GM04503 (cell line): ENCODE measurements at regions not wholly inside any gene's neighbourhood (a gene's known extent, or its start where the extent isn't known, plus 50 kb on each side); places are given as distances from the start of the nearest gene placed in this dataset.

Experiments used
- DNase-seq: peaks from one replicate; pipeline ENCODE4 v3.0.0-alpha.2; 2012; ENCODE audit warnings: low read depth

DNA sequence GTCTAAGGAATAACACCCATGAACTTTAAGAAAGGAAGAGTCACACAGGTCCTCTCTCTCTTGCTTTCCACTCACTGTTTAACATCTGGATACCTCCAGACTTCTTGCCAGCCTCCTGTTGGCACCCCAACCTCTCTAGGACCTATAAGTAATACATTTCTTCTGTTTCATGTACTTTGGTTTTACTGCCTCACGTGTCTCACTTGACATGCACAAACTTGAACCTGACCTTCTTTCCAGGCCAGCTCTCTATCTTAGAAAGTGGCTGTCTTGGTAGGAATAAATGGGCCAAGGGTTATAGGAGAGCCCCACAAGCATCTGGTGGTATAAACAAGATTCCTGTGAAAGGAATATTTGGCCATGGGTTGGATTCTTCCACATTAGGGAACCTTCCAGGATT lies 614.8 kb upstream of the AGA start:
- DNase-seq: no peak

DNA sequence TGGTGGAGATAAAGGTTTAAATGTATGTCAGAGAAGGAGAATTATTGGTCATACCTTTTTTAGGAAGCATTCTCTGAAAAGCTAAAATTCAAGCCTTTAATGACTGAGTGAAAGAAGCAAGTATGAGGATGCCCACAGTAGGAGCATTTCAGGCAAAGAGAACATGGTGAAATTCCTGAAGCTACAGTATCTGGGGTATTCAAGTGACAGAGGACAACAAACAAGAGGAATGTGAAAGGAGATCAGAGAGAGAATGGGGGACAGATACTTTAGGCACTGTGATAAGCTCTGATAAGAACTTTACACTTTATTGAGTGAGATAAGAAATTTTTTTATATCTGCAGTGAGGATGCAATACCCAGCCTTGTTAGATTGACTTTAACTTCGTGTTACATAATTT lies 621.3 kb upstream of the AGA start:
- no peak for DNase-seq

DNA sequence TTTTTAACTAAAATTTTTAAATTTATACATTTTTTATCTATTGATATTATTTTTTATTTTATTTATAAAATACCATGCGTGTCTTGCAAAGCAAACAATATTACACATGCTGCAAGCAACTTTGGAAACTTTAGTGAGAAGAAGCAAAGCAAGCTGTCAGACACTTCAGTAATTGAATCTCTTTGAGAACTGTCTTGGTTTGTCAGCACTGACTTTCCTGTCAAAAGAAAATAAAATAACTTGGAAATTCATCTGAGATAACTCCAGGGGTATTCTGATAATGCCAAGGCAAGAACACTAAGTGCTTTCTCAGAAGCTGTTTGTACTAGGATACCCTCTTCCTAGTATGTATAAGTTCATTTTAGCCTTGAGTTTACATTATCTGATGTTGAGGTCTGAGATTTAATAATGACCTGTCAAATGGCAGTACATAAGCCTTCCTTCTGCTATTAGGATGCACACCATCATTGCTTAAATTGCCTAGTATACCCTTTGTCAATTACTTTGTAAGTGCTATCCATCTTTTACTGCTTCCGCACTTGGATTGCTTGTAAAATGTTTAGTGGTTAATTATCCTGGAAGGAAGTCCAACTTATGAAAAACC lies 624.2 kb upstream of the AGA start:
- DNase-seq: no peak

DNA sequence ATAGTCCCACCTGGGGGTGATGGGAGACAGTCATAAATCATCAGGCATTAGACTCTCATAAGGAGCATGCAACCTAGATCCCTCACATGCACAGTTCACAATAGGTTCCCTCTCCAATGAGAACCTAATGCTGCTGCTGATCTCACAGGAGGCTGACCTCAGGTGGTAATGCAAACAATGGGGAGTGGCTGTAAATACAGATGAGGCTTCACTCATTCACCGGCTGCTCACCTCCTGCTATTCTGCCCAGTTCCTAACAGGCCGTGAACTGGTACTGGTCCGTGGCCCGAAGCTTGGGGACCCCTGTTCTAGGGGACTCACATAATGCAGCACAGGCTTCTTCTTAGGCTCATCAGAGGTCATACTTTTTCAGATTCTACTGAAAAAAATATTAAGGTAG lies 625.9 kb upstream of the AGA start:
- DNase-seq: no peak

DNA sequence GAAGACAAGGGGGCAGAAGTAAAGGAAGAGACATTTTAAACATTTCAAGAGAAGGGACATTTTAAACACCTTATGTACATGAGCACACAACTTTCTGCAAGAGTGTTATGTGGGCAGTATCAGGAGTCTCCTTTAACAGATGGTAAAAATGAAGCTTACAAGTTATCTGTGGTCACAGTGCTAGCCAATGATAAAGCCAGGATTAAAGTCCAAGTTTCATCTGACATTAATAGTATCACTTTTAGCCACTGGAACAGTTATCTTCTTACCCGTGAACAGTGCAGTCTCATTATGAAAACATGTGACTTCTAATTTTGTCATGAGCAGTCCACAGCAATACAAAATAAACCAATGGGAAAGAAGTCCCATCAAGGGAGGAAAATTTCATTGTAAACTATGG lies 627.9 kb upstream of the AGA start:
- no peak for DNase-seq

DNA sequence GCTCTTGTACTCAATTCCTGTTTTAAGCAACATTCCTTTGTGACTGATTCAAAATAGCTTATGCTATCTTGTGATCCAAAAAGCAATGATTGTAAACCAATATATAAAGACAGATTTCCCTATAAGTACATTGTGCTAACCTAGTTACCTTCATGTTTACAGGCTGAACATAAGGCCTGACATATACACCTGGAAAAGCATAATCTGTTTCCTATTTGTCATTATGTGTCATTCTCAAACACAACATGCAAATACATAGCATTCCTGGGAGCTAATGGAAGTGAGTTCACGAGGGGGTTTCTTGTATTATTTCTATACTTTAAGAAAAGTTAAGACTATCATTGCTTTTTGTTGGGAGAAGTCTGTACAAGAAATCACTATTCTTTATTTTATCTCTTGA lies 638.1 kb upstream of the AGA start:
- no peak for DNase-seq

DNA sequence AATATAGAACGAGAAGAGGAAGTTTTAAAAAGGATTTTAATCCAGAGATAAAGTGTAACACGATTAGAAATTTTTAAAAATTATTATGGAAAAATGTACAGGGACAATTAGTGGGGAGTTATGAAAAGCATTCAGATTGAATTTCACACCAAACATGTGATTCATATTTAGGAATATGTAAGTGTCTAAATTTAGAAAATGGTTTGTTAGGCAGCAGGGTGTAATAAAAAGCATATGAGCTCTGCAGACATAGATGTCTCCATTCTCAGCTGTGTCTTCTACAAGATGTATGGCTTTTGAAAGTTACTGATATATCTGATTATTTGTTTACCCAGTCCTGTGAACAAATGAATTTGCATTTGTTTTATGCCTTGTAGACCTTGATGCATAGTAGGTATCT lies 638.9 kb upstream of the AGA start:
- no peak for DNase-seq

DNA sequence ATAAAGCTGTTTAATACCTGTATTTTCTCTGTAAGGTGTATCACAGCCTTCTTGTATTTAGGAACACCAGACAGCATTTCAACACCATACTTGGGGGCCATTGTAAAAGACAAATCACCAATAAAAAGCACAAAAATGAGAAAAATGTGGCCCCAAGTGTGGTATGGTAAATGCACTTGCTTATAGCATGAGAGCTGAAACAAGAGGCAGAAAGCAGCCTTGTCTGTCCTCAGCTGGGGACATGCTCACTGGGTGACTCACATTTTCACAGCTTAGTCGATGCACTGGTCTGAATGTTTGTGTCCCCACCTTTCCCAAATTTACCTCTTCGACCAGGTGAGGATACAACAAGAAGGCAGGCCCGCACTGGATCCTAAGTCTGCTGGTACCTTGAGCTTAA lies 639.7 kb upstream of the AGA start:
- DNase-seq: no peak

DNA sequence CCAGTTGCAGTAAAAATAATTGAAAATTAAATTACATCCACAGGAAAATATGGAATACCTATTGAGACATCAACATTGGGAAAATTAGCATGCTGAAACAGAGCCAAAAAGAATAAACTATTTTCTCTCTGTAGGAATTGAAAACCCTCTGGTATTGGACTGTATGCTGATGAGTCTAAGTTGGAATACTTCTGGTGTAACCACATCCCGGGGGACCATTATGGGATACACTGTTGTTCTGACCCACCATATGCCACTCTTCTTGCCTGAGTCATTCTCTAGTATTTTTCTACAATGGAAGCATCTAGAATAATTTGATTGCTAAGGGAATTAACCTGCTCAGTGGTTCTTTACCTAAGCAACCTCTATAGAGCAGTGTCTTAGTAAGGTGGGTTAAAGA lies 640.7 kb upstream of the AGA start:
- no peak for DNase-seq

DNA sequence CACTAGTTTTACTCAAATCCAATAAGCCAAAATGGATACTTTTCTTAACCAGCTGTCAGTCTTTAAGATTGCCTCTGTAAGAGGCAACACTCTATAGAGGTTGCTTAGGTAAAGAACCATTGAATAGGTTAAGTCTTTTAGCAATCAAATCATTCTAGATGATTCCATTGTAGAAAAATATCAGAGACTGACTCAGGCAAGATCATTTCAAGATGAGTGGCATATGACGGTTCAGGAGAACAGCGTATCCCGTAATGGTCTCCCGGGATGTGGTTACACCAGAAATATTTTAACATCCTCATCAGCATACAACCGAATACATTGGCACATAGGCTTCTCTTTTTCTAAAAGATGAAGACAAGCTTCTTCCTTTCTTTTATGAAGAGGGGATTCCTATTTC lies 641.7 kb upstream of the AGA start:
- DNase-seq: no peak

DNA sequence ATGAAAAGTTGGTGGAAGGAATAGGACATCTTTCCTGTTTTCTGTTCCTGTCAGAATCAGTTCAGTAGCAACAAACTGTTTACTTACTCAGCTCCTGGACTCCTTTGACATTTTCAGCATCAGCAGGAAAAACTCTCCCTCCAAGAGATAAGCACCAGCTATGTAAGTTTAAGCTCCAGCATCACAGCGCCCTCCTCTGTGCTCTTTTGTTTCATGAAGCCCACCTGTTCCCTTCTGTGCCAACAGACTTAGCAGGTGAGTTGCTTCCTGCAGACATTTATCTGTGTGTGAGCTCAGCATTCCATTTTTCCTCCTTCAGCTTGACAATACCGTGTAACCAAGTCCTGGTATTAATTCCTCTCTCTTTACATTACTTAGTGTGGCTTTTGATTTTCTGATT lies 644.1 kb upstream of the AGA start:
- no peak for DNase-seq

DNA sequence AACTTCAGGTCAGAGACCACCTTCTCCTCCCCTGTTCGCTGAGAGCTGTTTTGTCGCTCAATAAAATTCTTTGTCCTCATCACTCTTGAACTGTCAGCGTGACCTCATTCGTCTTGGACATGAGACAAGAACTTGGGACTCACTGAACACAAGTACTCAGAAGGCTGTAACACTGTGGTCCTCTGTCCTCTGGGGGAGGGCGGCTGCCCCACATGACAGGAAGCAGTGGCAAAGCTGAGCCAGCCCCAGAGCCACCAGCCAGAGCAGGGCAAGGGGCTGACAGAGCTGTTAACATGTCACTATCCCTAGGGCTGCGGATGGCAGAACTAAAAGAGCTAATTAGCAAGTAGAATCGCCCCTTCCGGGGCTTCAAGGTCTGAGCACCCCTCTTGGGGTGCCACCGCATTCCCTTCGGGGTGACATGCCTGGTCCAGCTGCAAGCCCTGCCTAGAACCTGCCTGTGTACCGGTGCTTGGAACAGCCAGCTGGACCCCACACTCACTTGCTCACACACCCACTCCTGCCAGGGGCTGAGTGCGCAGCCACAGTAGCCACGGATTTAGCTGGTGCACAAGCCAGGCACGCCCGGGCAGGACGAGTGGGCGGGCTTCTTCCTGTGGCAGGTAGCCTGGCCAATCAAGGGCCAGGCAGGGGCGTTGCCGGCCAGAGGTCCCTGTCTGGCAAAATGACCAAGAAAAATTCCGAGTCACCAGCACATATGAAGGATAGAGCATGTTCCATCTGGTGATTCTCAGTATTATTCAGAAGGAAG lies 648.6 kb upstream of the AGA start:
- no peak for DNase-seq

DNA sequence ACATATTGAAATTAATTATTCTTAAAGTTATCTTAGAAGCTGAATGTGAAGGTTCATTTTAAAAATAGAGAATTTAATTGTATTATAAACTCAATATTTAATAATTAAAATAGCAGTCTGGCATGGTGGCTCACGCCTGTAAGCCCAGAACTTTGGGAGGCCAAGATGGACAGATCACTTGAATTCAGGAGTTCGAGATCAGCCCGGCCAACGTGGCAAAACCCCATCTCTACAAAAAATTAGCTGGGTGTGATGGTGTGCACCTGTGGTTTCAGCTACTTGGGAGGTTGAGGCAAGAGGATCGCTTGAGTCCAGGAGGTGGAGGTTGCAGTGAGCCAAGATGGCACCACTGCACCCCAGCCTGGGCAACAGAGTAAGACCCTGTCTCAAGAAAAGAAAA lies 659.9 kb upstream of the AGA start:
- DNase-seq: no peak

DNA sequence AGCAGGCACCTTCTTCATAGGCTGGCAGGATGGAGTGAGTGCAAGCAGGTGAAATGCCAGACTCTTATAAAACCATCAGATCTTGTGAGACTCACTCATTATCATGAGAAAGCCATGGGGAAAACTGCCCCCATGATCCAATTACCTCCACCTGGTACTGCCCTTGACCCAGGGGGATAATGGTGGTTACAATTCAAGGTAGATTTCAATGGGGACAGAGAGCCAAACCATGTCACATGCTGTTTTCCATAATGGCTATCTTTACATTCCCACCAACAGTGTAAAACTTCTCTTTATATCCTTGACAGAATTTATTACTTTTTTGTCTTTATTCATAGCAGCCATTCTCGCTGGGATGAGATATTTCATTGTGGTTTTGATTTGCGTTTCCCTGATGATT lies 663.0 kb upstream of the AGA start:
- no peak for DNase-seq

DNA sequence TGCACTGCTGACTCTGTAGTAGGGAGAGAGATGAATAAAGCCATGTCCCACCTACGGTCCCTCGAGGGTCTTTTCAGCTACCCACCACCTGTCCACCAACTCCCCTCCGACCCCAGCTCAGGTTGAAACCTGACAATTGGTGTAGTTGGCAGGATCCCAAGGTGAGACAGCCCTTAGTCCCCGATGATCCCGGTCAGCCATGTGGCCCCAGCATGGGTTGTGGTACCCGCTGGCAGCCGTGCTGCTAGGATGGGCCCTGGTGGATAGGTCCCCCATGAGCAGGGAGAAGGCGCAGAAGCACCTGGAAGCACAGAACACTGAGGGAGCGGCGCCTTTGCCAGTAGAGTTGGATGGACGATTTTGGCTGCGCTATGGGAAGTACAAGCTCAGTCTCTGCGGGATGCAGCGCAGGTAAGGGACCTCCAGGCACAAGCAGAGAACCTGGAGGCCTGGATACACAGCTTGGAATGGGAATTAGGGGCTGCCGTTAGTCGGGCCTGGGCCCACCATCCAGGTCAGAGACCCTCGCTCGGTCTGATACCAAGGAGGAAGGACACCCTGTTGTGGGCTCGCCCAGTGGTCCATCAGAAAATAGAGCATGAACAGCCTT lies 694.6 kb upstream of the AGA start:
- DNase-seq: no peak

DNA sequence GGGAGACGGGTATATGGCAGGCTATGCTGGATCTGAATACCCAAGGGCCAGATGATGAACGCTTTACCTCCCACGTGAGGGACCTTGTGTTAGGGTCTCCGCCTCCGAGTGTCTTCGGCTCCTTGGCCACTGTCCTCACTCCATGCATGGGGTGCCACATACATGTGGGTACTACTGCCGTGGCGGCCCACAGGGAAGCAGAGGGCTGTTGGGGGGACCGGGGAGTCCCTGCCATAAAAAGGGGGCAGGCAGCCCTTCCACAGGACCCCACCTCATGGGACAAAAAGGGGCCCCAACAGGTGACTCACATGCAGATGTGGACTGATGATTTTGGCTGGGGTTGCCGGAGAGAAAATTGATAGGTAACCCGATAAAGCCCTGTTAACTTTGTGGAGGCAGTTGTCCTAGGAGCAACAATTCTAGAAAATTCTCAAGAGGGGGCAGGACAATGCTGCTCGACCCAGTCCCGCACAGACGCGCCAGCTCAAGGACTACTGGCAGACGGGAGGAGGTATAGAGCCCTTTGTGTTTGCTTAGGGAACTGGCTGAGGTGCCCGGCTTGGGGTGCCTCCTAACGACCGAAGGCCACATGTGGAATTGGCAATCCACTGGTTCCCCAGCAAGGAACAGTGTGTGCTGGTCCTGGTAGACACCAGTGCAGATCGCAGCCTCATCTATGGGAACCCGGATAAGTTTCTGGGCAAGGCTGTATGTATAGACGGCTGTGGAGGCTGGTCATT lies 695.7 kb upstream of the AGA start:
- DNase-seq: no peak

DNA sequence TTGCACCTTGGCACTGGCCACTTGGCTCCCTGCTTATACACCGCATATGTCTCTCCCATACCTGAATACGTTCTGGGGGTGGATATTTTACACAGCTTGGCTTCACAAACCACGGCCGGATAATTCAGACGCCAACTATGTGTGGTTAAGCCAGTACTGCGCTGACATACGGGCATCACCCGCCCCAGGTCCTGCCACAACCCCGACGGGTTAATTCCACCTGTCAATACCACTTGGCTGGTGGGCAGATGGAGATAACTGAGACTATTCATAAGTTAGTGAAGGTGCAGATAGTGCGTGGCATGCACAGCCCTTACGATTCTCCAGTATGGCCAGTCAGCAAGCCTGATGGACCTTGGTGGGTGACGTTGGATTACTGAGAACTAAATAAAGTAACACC lies 696.3 kb upstream of the AGA start:
- no peak for DNase-seq

DNA sequence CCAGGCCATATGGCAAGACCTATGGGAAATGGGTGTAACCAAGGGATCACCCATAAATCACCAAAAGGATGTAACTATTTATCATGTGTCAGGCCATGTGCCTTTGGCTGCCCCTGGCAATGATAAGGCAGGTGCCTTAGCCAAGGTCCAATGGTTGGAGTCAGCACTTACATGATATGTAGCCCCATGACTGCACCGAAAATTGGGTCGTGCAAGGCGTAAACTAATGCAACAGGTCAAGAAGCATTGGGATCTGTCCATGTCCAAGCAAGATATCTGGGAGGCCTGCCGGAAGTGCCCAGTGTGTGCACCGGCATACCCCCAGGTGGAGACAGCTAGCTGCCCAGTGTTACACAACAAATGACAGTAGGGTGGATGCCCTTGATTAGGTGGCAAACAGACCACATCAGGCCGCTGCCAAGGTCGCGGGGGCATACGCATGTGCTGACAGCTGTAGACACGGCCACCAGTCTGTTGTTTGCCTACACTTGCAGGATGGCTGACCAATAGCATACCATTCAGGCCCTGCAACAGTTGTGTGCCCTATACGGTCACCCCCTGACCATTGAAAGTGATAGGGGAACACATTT lies 698.2 kb upstream of the AGA start:
- DNase-seq: no peak

DNA sequence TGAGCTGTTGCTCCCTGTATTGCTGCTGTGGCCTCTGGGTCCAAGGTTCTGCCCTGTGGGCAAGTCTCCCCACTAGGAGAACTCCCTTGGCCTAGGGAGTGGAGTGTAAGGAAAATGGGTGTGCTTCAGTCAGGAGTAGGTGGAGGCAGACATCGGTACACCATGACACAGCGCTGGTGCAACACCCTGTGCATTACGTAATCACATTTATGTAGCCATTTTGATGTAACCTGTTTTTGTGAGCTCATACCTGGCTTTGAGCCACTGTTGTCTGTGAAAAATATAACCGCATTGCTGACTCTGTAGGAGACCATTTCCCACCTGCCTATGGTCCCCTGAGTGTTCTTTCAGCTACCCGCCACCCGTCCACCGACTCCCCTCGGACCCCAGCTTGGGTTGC lies 700.5 kb upstream of the AGA start:
- no peak for DNase-seq

DNA sequence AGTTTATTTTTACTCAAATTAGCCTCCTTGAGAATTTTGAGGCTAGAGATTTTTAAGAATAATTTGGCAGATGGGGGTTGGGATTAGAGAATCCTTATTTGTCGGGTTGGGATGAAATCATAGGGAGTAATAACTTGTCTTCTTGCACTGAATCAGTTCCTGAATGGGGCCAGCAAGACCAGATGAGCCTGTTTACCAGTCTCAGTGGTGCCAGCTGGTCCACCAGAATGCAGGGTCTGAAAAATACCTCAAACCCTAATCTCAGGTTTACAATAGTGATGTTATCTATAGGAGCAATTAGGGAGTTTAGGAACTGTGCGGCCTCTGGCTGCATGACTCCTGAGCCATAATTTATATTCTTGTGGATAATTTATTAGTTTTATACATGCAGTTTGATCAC lies 705.9 kb upstream of the AGA start:
- DNase-seq: no peak

DNA sequence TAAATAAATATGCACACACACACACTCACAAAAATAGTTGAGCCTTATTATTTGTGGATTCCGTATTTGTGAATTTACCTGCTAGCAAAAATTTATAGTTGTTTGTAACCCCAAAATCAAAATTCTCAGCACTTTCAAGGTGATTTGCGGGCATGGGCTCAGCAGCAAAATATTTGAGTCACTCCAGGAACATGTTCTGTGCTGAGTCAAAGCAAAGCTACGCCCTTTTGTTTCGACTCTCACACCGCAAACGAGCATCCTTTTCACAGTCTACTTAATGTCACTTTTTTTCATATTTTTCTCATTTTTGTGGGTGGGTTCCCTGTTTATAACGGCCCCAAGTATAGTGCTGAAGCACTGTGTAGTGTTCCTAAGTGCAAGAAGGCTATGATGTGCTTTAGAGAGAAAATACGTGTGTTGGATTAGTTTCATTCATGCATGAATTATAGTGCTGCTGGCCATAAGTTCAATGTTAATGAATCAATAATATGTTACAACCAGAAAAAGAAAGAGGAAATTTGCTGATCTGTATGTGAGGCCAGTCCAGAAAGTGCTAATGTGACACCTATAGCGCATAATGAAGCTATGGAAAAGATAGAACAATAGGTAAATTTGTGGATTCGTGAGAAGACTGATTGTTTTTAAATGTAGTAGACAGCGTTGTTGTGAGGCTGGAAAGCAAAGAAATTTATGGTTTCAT lies 723.2 kb upstream of the AGA start:
- no peak for DNase-seq

DNA sequence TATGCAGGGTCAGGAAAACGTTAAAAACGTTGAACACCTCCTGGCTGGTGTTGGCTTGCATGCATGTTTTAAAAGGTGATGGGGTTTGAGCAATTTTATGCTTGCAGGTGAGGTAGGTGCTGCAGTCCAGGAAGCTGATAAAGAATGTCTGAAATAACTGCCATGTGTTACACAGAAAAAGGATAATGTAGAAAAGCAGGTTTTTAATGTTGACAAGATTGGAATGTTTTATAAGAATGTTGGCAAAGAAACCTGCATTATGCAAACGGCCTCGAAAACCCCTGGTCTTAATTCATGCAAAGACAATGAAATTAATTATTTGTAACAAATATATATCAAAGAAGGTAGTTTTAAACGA lies 723.7 kb upstream of the AGA start:
- DNase-seq: no peak
